KOPT-K1 (cell line): ENCODE measurements at regions not wholly inside any gene's neighbourhood (a gene's known extent, or its start where the extent isn't known, plus 50 kb on each side); places are given as distances from the start of the nearest gene placed in this dataset.

ENCODE experiments used
- H3K27ac ChIP-seq: fragments of 200-600 bp; sonication (generic); 2 replicates; pipeline ENCODE4 v1.5.1; 2016; ENCODE audit warnings: antibody characterized with exemption, mild to moderate bottlenecking, low read depth, low read length; ENCODE audit not compliant: poor library complexity, severe bottlenecking
- H3K36me3 ChIP-seq: fragments of 200-600 bp; sonication (generic); 2 replicates; pipeline ENCODE4 v1.5.1; 2017; ENCODE audit warnings: antibody characterized with exemption, mild to moderate bottlenecking, low read length, moderate library complexity; ENCODE audit not compliant: insufficient read depth
- H3K9me3 ChIP-seq: fragments of 200-600 bp; sonication (generic); 2 replicates; pipeline ENCODE4 v1.5.1; 2017; ENCODE audit warnings: antibody characterized with exemption, low read length, mild to moderate bottlenecking; ENCODE audit not compliant: insufficient read depth, poor library complexity, severe bottlenecking

GRCh38 chr10:29946614-29946952 lies 112.8 kb downstream of the JCAD start:
- Histone ChIP-seq H3K36me3 (no peaks in the 10 kb centered on the region), H3K27ac (no peak overlapping the region), H3K9me3 (no peaks in the 10 kb centered on the region)

- Histone ChIP-seq H3K36me3 (no peaks in the 10 kb centered on the region), H3K9me3 (no peaks in the 10 kb centered on the region), H3K27ac (no peak overlapping the region)
These were observed 117.9 kb downstream of the JCAD start for GRCh38 chr10:29941476-29941875.

- H3K27ac ChIP-seq: no peak overlapping the region
- no peaks in the 10 kb centered on the region for H3K36me3 ChIP-seq
- H3K9me3 ChIP-seq: no peaks in the 10 kb centered on the region
These were observed 126.4 kb downstream of the JCAD start for GRCh38 chr10:29932991-29933390.

GRCh38 chr10:29931833-29932232 lies 127.6 kb downstream of the JCAD start:
- no peak overlapping the region for H3K27ac ChIP-seq
- H3K9me3 ChIP-seq: no peaks in the 10 kb centered on the region
- no peaks in the 10 kb centered on the region for H3K36me3 ChIP-seq

GRCh38 chr10:29929006-29929405 lies 130.4 kb downstream of the JCAD start:
- no peaks in the 10 kb centered on the region for H3K36me3 ChIP-seq
- no peaks in the 10 kb centered on the region for H3K9me3 ChIP-seq
- no peak overlapping the region for H3K27ac ChIP-seq

DNA sequence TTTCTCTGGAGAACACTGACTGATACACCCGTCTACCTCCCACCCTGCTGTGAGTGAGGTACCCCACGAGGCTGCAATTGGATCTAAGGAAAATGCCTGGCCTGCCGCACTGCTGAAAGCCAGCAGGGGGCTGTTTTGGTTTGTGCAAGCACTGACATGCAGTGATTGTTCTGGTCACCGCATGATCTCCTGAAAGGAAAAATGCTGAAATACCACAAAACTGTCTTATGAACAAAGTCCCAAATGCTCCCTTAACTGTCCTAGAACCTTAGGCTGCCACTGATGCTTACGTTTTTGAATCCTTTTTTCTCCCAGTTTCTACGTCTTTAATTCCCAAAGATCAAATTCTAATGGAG lies 132.7 kb downstream of the JCAD start:
- no peaks in the 10 kb centered on the region for H3K9me3 ChIP-seq

GRCh38 chr10:29925771-29926692 lies 133.4 kb downstream of the JCAD start:
- Histone ChIP-seq H3K27ac (no peak overlapping the region), H3K9me3 (no peaks in the 10 kb centered on the region), H3K36me3 (no peaks in the 10 kb centered on the region)

More for the DNA sequence above, 132.7 kb downstream of the JCAD start:
- H3K27ac ChIP-seq: no peak overlapping the region
- H3K36me3 ChIP-seq: no peaks in the 10 kb centered on the region

DNA sequence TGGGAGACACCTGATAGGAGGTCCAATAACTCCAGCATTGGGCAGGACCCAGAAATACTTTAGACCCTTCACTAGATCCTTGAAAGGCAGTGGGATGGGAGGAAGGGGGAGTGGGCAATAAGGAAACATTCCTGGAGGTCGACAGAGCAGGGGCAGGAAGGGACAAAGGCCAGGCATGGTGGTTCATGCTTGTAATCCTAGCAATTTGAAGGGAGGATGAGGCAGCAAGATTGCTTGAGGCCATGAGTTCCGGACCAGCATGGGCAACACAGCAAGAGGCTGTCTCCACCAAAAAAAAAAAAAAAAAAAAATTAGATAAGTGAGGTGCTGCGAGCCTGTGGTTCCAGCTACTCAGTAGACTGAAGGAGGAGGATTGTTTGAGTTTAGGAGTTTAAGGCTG lies 134.9 kb downstream of the JCAD start:
- Histone ChIP-seq H3K9me3 (no peaks in the 10 kb centered on the region), H3K36me3 (no peaks in the 10 kb centered on the region), H3K27ac (no peak overlapping the region)

DNA sequence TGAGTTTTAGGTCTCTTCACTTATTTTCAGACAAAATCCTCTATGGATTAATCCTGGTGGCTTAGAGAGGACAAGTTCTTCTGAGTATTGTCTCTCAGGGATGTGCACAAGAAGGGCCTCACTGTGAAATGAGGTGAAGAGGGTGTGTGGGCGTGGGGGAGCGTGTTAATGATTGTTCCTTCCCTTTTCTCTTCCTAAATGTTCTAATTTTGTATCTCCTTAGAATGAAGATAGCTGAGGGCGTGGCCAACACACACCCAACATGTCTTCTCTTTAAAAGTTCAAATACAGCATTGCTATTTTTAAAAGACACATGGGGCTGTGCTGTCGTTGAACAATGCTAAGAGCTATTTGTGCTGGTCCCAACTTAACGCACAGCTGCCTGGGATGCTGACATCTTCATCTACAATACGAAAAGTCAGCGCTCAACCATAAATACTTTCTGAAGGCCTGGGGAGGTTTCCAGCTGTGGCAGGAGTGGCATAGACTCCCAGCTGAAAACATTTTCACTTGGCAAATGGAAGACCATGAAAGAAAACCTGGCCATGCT lies 135.9 kb downstream of the JCAD start:
- H3K36me3 ChIP-seq: no peaks in the 10 kb centered on the region
- no peak overlapping the region for H3K27ac ChIP-seq
- no peaks in the 10 kb centered on the region for H3K9me3 ChIP-seq

GRCh38 chr10:29922892-29923291 lies 136.5 kb downstream of the JCAD start:
- Histone ChIP-seq H3K9me3 (no peaks in the 10 kb centered on the region), H3K36me3 (no peaks in the 10 kb centered on the region), H3K27ac (no peak overlapping the region)

- no peaks in the 10 kb centered on the region for H3K36me3 ChIP-seq
- H3K27ac ChIP-seq: no peak overlapping the region
- H3K9me3 ChIP-seq: no peaks in the 10 kb centered on the region
These were observed 137.2 kb downstream of the JCAD start for GRCh38 chr10:29922226-29922625.

- no peaks in the 10 kb centered on the region for H3K36me3 ChIP-seq
- H3K9me3 ChIP-seq: no peaks in the 10 kb centered on the region
- no peak overlapping the region for H3K27ac ChIP-seq
These were observed 138.3 kb downstream of the JCAD start for GRCh38 chr10:29921071-29921446.

DNA sequence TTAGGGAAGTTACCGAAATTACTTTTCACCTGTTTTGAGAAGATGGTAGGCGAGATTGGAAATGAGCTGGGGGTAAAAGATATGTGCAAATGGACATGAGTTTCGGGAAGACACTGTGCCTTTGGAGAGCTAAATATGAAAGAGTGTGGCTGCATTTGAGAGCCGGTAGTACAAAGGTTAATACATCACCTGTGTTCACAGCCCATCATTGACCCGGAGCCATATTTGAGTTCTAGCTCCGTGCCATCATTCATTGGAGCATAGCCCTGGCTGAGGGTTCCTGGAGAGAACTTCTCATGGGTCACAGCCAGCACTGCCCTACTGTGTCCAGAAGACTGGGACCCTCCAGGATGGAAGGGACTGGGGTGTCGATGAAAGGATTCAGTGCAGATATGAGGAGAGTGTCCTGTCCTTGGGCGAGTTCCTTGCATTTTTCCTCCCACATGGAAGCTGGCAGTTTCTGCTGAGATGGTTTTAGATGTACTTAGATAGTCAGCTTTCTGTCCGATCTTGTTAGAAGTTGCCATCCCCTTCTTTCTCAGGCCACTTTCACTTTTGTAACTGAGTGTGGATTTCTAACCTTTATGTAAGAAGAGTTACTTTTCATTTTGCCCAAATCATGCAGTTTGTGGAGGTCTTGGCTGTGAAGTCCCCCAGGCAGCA lies 138.8 kb downstream of the JCAD start:
- H3K9me3 ChIP-seq: no peaks in the 10 kb centered on the region
- H3K36me3 ChIP-seq: no peaks in the 10 kb centered on the region
- no peak overlapping the region for H3K27ac ChIP-seq

GRCh38 chr10:29918623-29919400 lies 140.6 kb downstream of the JCAD start:
- Histone ChIP-seq H3K36me3 (no peaks in the 10 kb centered on the region), H3K27ac (no peak overlapping the region)

DNA sequence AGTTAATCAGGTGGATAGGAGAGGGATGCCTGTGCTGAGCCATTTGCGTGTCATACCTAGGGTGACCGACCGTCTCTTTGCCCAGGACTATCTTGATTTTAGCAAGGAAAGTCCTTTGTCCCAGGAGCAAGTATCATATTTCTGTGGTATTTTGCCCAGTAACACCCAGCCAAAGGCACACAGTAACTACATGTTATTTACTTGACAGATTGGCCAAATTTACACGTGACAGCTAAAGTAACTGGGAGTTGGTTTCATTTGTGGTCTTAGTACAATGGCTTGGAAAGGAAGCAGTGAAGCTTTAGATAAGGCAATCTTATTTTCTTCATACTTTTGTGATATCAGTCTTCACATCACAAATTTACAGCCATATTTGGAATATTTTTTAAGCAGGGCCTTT lies 142.1 kb downstream of the JCAD start:
- Histone ChIP-seq H3K27ac (no peak overlapping the region), H3K36me3 (no peaks in the 10 kb centered on the region), H3K9me3 (no peaks in the 10 kb centered on the region)

More at GRCh38 chr10:29918623-29919400, 140.6 kb downstream of the JCAD start:
- no peaks in the 10 kb centered on the region for H3K9me3 ChIP-seq
